Bone marrow (tissue), 2 donors: ENCODE measurements at regions not wholly inside any gene's neighbourhood (a gene's known extent, or its start where the extent isn't known, plus 50 kb on each side); places are given as distances from the start of the nearest gene placed in this dataset.
"Not testable (repeated sequence)": the region's sequence is repeated elsewhere in the genome, so short reads cannot be mapped to it uniquely, and the experiment has no call there.

Experiments used
- DNase-seq, 2 donors: peaks; one replicate each; lab custom pipeline; 2025; lab: John Stamatoyannopoulos, UW

DNA sequence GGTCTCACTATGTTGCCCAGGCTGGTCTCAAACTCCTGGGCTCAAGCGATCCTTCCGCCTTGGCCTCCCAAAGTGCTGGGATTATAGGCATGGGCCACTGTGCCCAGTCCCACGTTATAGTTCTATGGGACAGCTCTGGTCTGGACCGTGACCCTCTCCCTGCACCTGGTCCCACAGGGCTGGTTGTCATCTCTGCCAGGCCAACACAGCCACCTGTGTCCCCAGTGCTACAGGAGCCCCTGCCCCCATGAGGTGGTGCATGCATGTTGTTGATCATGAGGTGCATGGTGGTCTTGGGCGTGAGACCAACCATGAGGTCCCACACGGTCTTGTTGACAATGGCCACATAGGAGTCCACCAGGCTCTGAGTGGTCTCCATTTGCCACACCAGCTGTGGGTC, 51.0 kb upstream of the UBE2Q2 start:
- not testable (repeated sequence) for DNase-seq

DNA sequence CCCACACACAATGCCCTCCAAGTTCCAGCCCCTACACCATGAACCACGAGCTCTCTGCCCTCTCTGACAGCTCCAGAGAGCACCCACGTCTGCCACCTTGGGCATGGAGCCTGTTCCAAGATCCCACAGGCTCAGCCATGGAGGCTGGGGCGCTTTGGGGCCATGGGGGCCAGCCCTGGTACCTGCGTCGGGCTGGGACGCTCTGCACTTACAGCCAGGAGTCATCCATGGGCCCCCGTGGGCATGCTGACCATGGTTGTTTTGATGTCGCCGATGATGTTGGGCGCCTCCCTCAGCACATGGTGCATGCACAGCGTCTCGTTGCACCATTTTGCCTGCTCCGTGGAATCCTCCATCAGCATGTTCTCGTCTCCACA, 51.9 kb upstream of the UBE2Q2 start:
- no peak for DNase-seq

DNA sequence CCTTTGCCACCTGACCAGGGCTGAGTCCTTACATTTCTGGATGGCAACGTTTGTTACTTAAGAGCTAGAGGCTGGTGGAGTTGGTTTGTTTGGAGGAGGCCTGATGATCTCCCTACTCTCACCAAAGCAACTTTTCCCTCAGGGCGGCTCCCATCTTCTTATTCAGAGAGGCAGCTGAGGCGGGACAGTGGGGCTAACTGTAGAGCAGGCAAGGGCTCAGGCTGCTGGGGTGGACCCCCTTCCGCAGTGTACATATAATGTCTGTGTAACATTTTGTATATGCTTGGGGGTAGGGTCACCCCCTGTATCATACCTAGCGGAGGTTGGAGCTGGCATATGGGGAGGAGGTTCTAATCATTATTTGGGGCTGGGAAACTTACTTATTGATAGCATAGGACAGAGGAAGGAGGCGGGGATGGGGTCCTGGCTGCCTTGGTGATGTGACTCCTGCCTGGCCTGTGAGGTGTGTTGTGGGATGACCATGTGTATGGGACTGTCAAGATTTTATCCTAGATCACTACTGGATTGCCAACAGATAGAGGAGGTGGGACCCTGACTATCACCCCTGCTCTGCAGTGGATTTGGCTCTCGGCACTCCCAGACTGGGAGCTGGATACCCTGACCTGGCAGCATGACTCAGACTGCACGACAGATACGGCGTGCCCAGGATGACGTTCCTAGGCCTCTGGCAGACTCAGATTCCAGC, 52.5 kb upstream of the UBE2Q2 start:
- DNase-seq, result no peak

DNA sequence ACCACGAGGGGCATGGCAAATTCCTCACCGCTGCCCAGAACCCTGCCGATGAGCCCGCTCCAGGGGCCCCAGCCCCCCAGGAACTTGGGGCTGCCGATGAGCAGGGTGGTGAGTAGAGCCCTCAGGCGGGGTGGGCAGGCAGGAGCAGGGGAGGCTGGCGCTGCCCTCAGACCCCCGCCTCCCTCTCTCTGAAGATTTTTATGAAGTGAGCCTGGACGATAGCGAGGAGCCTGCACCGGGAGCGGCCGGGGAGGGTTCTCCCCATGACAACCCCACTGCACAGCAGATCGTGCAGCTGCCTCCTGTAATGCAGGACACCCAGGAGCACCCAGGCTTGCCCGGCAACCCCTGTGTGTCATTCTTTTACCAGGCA, 56.7 kb upstream of the UBE2Q2 start:
- no peak for DNase-seq

DNA sequence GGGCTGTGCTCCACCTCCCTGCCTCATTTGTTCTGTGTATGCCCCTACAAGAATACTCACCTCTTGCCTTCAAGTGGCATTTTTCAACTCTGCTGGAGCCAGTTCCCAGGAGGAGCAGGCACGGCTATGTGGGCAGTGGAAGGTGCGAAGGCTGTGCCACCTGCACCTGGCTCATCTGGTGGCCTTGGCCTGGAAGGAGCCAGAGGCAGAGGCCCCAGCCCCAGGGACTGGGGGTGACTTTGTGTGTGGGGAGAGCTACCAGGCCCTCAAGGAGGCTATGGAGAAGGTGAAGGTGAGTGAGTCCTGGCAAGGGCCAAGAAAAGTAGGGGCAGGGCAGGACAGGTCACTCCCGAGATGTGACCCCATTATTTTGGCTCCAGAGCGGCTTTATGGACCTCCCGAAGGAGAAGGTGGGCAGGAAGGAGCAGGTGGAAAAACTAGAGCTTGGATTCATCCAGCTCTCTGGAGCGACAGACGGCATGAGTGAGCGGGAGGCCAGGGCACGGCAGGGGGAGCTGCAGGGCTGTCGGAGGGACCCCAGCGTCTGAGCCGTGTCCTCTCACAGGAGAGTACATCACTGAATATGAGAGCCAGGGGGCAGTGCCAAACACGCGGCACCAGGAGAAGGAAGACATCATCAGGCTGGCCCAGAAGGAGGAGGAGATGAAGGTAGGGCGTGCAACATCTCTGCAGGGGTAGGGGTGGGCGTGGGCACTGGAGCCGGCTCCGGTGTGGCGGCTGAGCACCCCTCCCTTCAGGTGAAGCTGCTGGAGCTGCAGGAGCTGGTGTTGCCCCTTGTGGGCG, 57.3 kb upstream of the UBE2Q2 start:
- no peak for DNase-seq

DNA sequence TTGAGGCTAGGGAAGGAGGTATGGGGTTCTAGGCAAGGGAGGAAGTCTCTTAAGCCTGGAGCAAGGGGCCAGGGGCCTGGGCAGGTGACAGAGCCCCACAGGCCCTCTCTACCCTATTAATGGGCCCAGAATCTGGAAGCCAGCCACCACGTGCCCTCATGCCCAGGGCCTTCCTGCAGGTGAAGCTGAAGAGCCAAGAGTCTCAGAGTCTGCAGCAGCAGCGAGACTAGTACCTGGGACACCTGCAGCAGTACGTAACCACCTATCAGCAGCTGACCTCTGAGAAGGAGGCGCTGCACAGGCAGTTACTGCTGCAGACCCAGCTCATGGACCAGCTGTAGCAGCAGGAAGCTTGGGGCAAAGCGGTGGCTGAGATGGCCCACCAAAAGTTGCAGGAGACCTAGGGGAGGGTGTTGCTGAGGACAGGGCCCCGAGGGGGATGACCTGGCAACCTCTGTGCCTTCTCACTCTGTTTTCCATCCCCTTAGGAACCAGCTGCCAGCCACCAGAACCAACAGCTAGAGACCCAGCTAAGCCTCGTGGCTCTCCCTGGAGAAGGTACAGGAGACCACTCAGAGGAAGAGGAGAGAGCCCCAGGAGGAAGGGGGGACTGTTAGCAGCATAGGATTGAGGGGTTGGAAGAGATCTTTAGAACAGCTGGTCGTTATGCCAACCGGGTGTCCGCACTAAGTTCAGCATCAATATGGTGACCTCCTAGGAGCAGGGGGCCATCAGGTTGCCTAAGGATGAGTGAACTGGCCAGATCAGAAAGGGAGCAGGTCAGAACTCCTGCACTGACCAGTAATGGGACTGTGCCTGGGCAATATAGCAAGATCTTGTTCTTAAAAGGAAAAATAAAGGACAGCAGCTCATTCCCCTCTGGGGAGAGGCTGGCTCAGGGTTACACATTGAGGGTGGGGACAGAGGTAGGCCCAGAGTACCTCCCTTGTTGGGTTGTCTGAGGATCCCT, 58.5 kb upstream of the UBE2Q2 start:
- not testable (repeated sequence) for DNase-seq

DNA sequence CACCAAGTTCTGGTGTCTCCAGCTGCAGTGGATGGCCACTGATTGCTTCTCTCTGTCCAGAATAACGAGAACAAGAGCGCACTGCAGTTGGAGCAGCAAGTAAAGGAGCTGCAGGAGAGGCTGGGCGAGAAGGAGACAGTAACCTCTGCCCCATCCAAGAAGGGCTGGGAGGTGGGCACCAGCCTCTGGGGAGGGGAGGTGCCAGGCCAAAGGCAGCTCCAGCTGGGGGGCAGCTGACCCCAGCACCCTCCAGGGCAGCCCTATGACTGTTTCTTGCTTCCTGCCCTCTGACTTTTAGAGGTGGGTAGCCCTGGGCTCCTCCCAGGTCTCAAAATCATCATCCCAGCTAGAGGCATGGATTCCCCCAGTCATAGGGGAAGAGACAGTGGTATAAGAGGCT, 59.7 kb upstream of the UBE2Q2 start:
- DNase-seq, result not testable (repeated sequence)

DNA sequence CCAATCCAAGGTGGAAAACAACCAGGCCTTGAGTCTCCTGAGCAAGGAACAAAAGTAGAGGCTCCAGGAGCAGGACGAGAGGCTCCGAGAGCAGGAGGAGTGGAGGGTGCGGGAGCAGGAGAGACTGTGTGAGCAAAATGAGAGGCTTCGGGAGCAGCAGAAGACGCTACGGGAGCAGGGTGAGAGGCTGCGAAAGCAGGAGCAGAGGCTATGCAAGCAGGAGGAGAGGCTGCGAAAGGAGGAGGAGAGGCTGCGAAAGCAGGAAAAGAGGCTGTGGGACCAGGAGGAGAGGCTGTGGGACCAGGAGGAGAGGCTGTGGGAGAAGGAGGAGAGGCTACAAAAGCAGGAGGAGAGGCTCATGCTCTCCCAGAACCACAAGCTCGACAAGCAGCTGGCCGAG, 60.3 kb upstream of the UBE2Q2 start:
- DNase-seq, result no peak

DNA sequence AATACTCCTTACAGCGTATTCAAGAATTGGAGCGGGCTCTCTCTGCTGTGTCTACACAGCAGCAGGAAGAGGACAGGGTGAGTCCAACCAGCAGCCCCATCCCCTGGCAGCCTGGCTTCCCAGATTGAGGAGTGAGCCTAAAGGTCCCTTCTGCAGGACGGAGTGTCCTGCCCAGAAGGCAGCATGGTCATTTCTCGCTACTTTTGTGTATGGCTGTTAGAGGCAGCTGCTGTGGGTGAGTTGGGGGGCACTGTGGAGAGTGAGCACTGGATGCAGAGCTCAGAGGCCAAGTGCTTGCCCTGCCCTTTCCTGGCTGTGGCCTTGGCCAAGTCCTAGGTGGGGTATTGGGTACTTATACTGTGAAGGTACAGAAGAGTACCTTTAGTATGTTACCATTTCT, 62.3 kb upstream of the UBE2Q2 start:
- not testable (repeated sequence) for DNase-seq

DNA sequence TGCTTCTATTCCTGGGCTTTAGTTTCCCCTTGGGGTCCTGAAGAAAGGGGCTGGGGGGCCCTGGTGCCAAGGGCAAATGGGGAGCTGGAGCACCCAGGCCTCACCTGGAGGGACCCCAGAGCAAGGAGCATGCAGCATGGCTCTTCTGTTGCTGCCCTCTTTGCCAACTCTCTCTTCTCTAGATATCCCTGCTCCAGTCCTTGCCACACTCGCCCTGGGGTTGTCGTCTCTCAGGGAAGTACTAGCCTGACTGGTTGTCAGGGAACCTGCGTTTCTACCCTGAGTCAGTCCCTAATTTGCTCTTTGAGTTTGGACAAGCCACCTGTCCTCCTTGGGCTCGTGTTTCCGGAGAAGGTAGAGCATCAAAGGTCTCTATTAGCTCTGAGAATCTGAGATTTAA, 63.7 kb upstream of the UBE2Q2 start:
- no peak for DNase-seq

DNA sequence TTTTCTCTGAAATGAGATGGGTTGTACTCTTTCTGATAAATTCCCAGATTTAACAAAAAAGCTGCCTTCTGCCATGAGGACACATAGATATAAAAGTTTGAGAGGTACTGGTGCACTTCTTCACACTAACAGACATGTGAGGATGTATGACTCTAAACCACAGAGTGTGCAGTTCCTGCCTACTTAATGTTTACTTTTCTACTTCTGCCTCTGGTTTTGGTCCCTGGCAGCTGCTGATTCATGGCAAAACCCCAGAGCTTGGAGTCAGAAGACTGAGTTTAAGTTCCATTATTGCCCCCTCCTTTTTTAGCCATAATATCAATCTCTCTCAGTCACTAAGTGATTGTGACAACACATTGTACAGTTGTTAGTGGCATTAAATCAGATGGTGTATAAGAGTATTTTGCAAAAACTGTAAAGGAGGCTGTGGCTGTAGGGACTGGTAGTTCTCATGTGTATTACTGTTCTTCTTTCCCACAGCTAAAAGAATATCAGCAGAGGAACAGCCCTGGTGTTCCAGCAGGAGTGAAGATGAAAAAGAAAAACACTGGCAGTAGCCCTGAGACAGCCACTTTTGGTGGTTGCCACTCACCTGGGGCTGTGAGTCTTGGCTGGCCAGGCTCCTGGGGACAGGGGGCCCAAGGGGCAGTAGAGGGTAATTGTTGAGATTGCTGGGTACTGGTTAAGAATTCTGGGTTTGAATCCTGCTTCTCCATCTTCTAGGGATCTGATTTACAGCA, 64.4 kb upstream of the CSPG4 start:
- DNase-seq, result peak in 1 of 2 donors; percentile 47

DNA sequence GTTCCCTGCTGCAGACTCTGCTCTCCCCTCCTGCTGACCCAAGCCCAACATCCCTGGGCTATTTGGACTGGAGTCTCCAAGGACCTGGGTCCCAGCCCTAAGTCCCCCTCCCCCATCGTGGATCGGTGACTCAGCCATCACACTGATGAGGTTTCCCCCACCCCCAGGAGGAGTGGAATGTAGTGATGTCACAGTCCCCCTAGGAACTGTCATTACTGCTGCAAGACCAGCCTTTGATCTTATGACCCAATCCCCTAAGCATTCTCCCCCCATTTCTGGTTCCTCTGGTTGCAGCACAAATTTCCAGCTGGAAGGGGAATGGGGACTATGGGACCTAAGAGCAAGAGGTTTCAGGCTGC, 63.4 kb upstream of the CSPG4 start:
- no peak for DNase-seq

DNA sequence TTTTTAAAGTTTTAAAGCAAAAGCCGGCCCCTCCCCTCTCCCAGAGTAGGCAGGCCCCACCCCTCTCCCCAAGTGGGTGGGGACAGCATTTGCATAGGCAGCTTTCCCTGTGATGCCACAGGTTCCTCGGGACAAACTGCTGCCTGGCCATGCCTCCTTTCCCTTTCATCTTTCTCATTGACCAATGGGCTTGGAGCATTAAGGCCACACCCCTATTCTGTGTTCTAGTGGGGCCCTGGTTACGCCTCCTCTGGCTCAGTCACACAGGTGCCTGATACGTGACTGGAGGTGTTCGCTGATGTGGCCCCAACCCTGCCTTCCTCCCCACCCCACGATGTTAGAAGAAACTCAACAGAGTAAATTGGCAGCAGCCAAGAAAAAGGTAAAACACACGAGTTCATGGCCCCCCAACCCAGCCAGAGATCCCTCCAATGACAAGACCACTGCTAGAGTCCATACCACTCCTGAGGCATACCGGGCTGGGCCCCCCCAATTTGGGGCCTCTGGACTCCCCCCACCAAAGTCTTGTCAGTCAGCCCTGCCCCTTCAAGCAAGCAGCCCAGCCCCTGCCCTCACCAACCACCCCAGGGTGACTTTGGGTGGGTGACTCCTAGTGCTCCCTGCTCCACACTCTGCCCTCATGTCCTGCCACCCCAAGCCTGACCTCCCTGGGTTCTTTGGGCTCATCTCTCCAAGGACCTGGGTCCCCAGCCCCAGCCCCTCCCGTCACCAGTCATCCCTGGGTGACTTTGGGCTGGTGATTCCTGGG, 62.8 kb upstream of the CSPG4 start:
- DNase-seq, result no peak

DNA sequence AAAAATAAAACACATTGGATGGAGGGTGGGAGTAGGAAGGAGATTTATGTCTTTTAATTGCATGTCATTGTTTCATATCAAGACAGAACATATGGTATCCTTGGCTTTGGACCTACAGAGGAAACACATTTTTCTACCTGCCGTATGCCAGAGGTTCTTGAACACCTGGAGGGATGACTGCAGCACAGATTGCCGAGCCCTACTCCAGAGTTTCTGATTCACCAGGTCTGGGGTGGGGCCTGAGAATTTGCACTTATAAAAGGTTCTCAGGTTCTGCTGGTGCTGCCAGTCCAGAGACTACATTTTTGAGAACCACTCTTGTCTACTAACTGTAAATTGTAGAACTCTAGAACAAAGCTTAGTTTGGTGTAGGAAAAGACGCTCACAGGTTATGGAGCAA, 61.3 kb upstream of the CSPG4 start:
- DNase-seq, result not testable (repeated sequence)

DNA sequence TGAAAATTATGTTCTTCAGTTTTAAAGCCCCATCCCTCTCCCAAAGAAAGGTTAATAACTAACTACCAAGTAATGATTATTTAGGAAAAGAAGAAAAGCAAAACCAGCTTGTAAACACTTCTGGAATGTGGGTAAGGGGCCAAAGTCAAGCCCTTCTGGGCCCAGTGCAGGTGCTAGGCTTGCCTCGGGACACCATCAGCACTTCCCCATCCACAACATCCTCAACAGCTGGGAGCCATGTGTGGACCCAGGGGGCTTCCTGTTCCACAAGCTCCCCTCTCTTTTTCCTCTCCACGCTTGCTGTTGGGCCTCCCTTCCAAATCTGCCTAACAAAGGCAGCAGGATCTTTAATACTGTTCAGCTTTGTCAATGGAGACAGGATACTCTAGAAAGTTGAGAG, 58.4 kb upstream of the CSPG4 start:
- not testable (repeated sequence) for DNase-seq

DNA sequence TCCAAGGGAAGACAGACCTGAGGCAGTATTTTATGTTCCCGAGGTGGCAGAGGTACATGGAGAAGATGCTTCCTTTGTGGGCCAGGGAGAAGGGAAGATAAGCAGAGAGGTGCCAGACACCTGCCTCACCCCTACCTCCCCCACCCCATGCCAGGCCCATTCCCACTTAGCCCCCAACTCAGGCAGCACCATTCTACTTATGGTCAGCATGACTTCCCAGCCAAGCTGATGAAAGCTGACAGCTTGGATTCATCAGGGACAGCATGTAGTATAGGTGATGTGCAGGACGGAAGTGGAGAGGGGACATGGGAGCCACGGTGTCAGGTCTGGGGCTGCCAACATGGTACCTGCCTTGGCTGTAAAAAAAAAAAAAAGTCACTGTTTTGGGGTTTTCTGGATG, 57.5 kb upstream of the CSPG4 start:
- DNase-seq, result no peak

DNA sequence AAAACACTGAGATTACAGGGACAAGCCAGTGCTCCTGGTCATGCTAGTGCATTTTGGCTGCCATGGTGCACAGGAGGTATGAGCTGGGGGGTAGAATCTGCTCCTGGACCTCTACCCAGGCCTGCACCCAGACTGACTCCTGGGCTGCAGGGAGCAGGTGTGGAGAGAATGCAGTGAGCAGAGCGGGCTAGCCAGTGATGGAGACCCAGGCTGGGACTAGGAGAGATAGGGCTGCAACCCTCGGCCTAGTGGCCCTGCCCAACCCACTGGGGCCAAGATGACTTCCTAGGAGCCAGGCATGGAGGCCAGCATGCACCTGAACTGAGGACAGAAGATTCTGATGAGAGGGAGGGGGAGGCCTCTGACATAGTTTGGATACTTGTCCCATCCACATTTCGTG, 55.9 kb upstream of the CSPG4 start:
- not testable (repeated sequence) for DNase-seq

DNA sequence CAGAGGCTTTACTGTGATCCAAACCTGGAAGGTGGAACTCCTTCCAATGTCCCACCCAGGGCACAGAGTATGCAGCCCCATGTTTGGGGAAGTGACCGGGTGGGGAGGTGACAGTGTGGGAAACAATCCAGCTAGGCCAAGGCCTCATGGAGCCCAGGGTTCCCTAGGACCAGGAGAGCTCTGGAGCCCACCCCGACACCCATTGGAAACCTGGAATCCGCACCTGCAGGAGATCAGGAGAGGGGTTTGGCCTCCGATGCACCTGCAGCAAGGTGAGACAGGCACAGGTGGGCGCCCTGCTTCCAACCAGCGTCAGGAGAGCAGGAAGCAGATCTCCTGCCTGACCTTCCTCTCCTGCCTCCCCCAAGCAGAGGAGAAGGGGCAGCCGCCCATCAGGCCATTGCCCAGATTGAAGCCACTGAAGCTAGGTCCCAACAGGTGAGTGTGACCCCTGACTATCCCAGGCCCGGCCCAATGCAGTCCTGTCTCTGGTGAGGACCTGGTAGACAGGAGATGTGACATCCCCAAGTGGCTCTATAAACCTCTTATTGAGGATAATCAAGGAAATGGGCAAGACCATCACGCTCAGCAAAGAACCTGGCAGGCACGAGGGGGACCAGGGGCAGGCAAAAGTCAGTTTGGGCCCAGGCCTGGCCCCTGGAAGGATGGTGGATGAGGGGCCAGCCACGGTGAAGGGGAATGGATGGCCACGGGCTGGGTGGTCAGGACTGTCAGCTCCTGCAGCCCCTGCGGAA, 53.1 kb upstream of the CSPG4 start:
- not testable (repeated sequence) for DNase-seq

DNA sequence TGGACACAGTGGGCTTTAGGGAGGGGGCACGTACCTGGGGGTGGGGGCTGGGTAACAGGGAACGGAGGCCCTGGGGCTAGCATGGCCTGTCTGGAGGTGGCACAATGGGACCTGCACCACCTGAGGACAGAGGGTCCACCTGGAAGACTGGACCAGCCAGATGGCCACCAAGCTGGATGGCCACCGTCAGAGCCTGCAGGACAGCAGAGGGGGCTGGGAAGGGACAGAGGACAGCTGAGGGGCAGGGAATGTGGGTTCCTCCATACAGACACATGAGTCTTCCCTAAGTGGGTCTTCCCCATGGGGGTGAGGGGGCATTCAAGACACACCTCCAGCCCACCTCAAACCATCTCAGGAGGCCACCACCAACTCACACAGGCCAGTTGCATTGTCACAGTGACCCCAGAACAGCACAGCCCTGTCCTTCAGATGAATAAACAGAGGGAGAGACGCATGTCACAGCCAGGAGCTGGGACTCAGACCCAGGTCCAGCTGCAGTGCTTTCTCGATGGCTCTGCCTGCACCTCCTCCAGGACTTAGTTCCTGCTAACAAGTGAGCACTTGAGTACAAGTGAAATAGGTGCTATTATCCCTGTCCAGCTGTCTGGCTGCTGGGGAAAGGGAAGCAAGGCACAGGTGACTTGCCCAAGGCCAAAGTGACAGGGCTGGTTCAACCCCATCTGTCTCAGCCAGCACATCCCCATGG, 52.4 kb upstream of the CSPG4 start:
- not testable (repeated sequence) for DNase-seq
